ENCODE measurements at regions not wholly inside any gene's neighbourhood (a gene's known extent, or its start where the extent isn't known, plus 50 kb on each side); places are given as distances from the start of the nearest gene placed in this dataset.

GRCh38 chr13:83563499-83563898 lies 318.8 kb downstream of the SLITRK1 start:
- H3K9me2 ChIP-seq (ENCODE audit: insufficient read depth, low read length), result no peaks in the 10 kb centered on the region
- intact Hi-C loops (cut with micrococcal nuclease; ENCODE audit: unreplicated experiment), result no loop called here
- ChIA-PET POLR2A (no interaction called here), CTCF (ENCODE audit: unreplicated experiment) (no interaction called here)
- H2AFZ ChIP-seq (ENCODE audit: low read length), result no peak overlapping the region
- H3K4me3 ChIP-seq (ENCODE audit: low read depth, low read length, poor library complexity, severe bottlenecking), result no peak overlapping the region
- no peaks in the 10 kb centered on the region for H3K79me2 ChIP-seq (ENCODE audit: insufficient read depth, low read depth, low read length)
- no peak overlapping the region for H3K4me2 ChIP-seq (ENCODE audit: low read length)
- H3K9me3 ChIP-seq (ENCODE audit: low read length), result no peaks in the 10 kb centered on the region
- no peaks in the 10 kb centered on the region for H3K36me3 ChIP-seq (ENCODE audit: insufficient read depth, low read length)
- DNase-seq (ENCODE audit: low spot score), result no peak
- no peak for TF ChIP-seq CTCF (conservative IDR thresholded peaks at IDR 0.05; ENCODE audit: low read length)
- TF ChIP-seq EZH2phosphoT487 (IDR thresholded peaks at IDR 0.05; ENCODE audit: borderline replicate concordance, low read depth, low read length), result no peak
- no peaks in the 10 kb centered on the region for H4K20me1 ChIP-seq (ENCODE audit: insufficient read depth, low read length)
- H3K27ac ChIP-seq (ENCODE audit: low read depth, low read length, poor library complexity, severe bottlenecking), result no peak overlapping the region
- no peaks in the 10 kb centered on the region for H3K4me1 ChIP-seq (ENCODE audit: insufficient read depth, low read length, poor library complexity, severe bottlenecking)
- BruUV-seq (replicated peaks), result no TSS peak

GRCh38 chr13:83557845-83558244 lies 324.4 kb downstream of the SLITRK1 start:
- Histone ChIP-seq H3K27ac (ENCODE audit: low read depth, low read length, poor library complexity, severe bottlenecking) (no peak overlapping the region), H3K9me3 (ENCODE audit: low read length) (no peaks in the 10 kb centered on the region), H4K20me1 (ENCODE audit: insufficient read depth, low read length) (no peaks in the 10 kb centered on the region), H3K4me1 (ENCODE audit: insufficient read depth, low read length, poor library complexity, severe bottlenecking) (no peaks in the 10 kb centered on the region), H2AFZ (ENCODE audit: low read length) (no peak overlapping the region), H3K4me3 (ENCODE audit: low read depth, low read length, poor library complexity, severe bottlenecking) (no peak overlapping the region), H3K36me3 (ENCODE audit: insufficient read depth, low read length) (no peaks in the 10 kb centered on the region), H3K9me2 (ENCODE audit: insufficient read depth, low read length) (no peaks in the 10 kb centered on the region), H3K4me2 (ENCODE audit: low read length) (no peak overlapping the region), H3K79me2 (ENCODE audit: insufficient read depth, low read depth, low read length) (no peaks in the 10 kb centered on the region)
- no peak for DNase-seq (ENCODE audit: low spot score)
- ChIA-PET POLR2A (no interaction called here), CTCF (ENCODE audit: unreplicated experiment) (no interaction called here)
- TF ChIP-seq EZH2phosphoT487 (IDR thresholded peaks at IDR 0.05; ENCODE audit: borderline replicate concordance, low read depth, low read length) (no peak), CTCF (conservative IDR thresholded peaks at IDR 0.05; ENCODE audit: low read length) (no peak)
- no TSS peak for BruUV-seq (replicated peaks)
- intact Hi-C loops (cut with micrococcal nuclease; ENCODE audit: unreplicated experiment), result no loop called here

GRCh38 chr13:83549671-83550070 lies 332.6 kb downstream of the SLITRK1 start:
- Histone ChIP-seq H3K4me3 (ENCODE audit: low read depth, low read length, poor library complexity, severe bottlenecking) (no peak overlapping the region), H3K27ac (ENCODE audit: low read depth, low read length, poor library complexity, severe bottlenecking) (no peak overlapping the region), H4K20me1 (ENCODE audit: insufficient read depth, low read length) (no peaks in the 10 kb centered on the region), H3K79me2 (ENCODE audit: insufficient read depth, low read depth, low read length) (no peaks in the 10 kb centered on the region), H2AFZ (ENCODE audit: low read length) (no peak overlapping the region), H3K4me1 (ENCODE audit: insufficient read depth, low read length, poor library complexity, severe bottlenecking) (no peaks in the 10 kb centered on the region), H3K36me3 (ENCODE audit: insufficient read depth, low read length) (no peaks in the 10 kb centered on the region), H3K9me3 (ENCODE audit: low read length) (no peaks in the 10 kb centered on the region), H3K9me2 (ENCODE audit: insufficient read depth, low read length) (no peaks in the 10 kb centered on the region), H3K4me2 (ENCODE audit: low read length) (no peak overlapping the region)
- intact Hi-C loops (cut with micrococcal nuclease; ENCODE audit: unreplicated experiment), result no loop called here
- no TSS peak for BruUV-seq (replicated peaks)
- DNase-seq (ENCODE audit: low spot score), result no peak
- ChIA-PET POLR2A (interaction anchor here (0.6 to 1.0 kb wide), 2 partner anchors 11 to 1172 kb away, joined by 3 read pairs; no protein-coding TSS in a partner anchor), CTCF (ENCODE audit: unreplicated experiment) (no interaction called here)
- TF ChIP-seq CTCF (conservative IDR thresholded peaks at IDR 0.05; ENCODE audit: low read length) (no peak), EZH2phosphoT487 (IDR thresholded peaks at IDR 0.05; ENCODE audit: borderline replicate concordance, low read depth, low read length) (no peak)
